ENCODE measurements at regions not wholly inside any gene's neighbourhood (a gene's known extent, or its start where the extent isn't known, plus 50 kb on each side); places are given as distances from the start of the nearest gene placed in this dataset.

- no peaks in the 10 kb centered on the region for H3K27me3 Mint-ChIP-seq (ENCODE audit: insufficient read depth)
- H3K4me1 Mint-ChIP-seq = no peaks in the 10 kb centered on the region
- H3K9me3 Mint-ChIP-seq = peaks cover 3% of the 10 kb centered on the region
- no peak for TF ChIP-seq CTCF (conservative IDR thresholded peaks at IDR 0.05)
- no peaks in the 10 kb centered on the region for H3K36me3 Mint-ChIP-seq (ENCODE audit: low read depth)
- Histone ChIP-seq H3K9ac (ENCODE audit: extremely low read depth, low read length, poor library complexity, severe bottlenecking) (no peak overlapping the region), H3K9me3 (ENCODE audit: control insufficient read depth, low read length) (no peaks in the 10 kb centered on the region), H3K27ac (ENCODE audit: low read depth, low read length) (no peak overlapping the region), H3K36me3 (ENCODE audit: control insufficient read depth, insufficient read depth, low read length) (no peaks in the 10 kb centered on the region), H3K27me3 (ENCODE audit: control insufficient read depth, insufficient read depth, low read length, poor library complexity, severe bottlenecking) (no peaks in the 10 kb centered on the region), H3K4me1 (ENCODE audit: control insufficient read depth, insufficient read depth, low read length) (no peaks in the 10 kb centered on the region), H3K4me3 (ENCODE audit: low read length) (no peak overlapping the region)
- DNase-seq = no peak
- 100% methylated on average over 2 of the region's 2 CpGs; no CpG with 5 or more reads in 1 of the 2 experiments for WGBS, 2 experiments (ENCODE audit: insufficient coverage in 1 of 2, insufficient read length in 1 of 2)
- H3K27ac Mint-ChIP-seq = no peak overlapping the region
- H3K4me3 Mint-ChIP-seq = no peak overlapping the region
Observed at GRCh38 chr6:133623621-133624020, 265.3 kb upstream of the TCF21 start.

- H3K9ac ChIP-seq (ENCODE audit: extremely low read depth, low read length, poor library complexity, severe bottlenecking) = no peak overlapping the region
- WGBS, 2 experiments (ENCODE audit: insufficient coverage in 1 of 2, insufficient read length in 1 of 2) = 82% methylated on average over 2 of the region's 3 CpGs; no CpG with 5 or more reads in 1 of the 2 experiments
- no peaks in the 10 kb centered on the region for H3K9me3 ChIP-seq (ENCODE audit: control insufficient read depth, low read length)
- no peak for TF ChIP-seq CTCF (conservative IDR thresholded peaks at IDR 0.05)
- H3K4me3 Mint-ChIP-seq = no peak overlapping the region
- H3K27me3 ChIP-seq (ENCODE audit: control insufficient read depth, insufficient read depth, low read length, poor library complexity, severe bottlenecking) = no peaks in the 10 kb centered on the region
- H3K4me1 ChIP-seq (ENCODE audit: control insufficient read depth, insufficient read depth, low read length) = no peaks in the 10 kb centered on the region
- H3K4me3 ChIP-seq (ENCODE audit: low read length) = no peak overlapping the region
- no peak for DNase-seq
- no peaks in the 10 kb centered on the region for H3K36me3 Mint-ChIP-seq (ENCODE audit: low read depth)
- H3K27ac Mint-ChIP-seq = no peak overlapping the region
- H3K4me1 Mint-ChIP-seq = no peaks in the 10 kb centered on the region
- H3K27ac ChIP-seq (ENCODE audit: low read depth, low read length) = no peak overlapping the region
- H3K36me3 ChIP-seq (ENCODE audit: control insufficient read depth, insufficient read depth, low read length) = no peaks in the 10 kb centered on the region
- H3K27me3 Mint-ChIP-seq (ENCODE audit: insufficient read depth) = no peaks in the 10 kb centered on the region
- no peaks in the 10 kb centered on the region for H3K9me3 Mint-ChIP-seq
Observed at GRCh38 chr6:133626096-133626666, 262.7 kb upstream of the TCF21 start.

DNA sequence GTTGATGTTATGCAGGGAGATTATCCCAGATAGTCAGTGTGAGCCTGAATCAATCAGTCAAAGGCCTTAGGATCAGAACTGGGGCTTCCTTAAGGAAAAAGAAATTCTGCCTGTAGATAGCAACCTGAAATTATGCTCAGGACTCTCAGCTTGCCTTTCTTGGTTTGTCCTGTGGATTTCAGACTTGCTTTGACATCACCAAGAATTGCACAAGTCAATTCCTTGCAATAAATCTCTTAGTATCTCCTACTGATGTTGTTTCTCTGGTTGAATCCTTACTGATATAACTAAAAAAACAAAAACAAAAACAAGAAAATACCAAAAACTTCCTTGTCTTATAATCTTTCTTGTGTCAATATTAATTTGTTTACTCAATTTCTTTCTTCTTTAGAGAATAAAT, 258.9 kb upstream of the TCF21 start:
- Mint-ChIP-seq H3K4me3 (no peak overlapping the region), H3K36me3 (ENCODE audit: low read depth) (no peaks in the 10 kb centered on the region), H3K9me3 (no peaks in the 10 kb centered on the region), H3K4me1 (no peaks in the 10 kb centered on the region), H3K27ac (no peak overlapping the region), H3K27me3 (ENCODE audit: insufficient read depth) (no peaks in the 10 kb centered on the region)
- no peak for TF ChIP-seq CTCF (conservative IDR thresholded peaks at IDR 0.05)
- Histone ChIP-seq H3K36me3 (ENCODE audit: control insufficient read depth, insufficient read depth, low read length) (no peaks in the 10 kb centered on the region), H3K9me3 (ENCODE audit: control insufficient read depth, low read length) (no peaks in the 10 kb centered on the region), H3K4me3 (ENCODE audit: low read length) (no peak overlapping the region), H3K27ac (ENCODE audit: low read depth, low read length) (no peak overlapping the region), H3K4me1 (ENCODE audit: control insufficient read depth, insufficient read depth, low read length) (peaks cover 2% of the 10 kb centered on the region), H3K27me3 (ENCODE audit: control insufficient read depth, insufficient read depth, low read length, poor library complexity, severe bottlenecking) (no peaks in the 10 kb centered on the region), H3K9ac (ENCODE audit: extremely low read depth, low read length, poor library complexity, severe bottlenecking) (no peak overlapping the region)
- no peak for DNase-seq

All from endodermal cell (in vitro differentiated cells).